H9 (cell line): ENCODE measurements at regions not wholly inside any gene's neighbourhood (a gene's known extent, or its start where the extent isn't known, plus 50 kb on each side); places are given as distances from the start of the nearest gene placed in this dataset.
A peak's percentile ranks its signal among the peaks of the same experiment; 100 is the strongest.

Experiments
- DNase-seq: peaks from one replicate; pipeline ENCODE4 v3.0.0-alpha.2; 2017
- H2AFZ ChIP-seq: one replicate; pipeline ENCODE4 v1.6.1; 2013; ENCODE audit warnings: mild to moderate bottlenecking, low read length, control low read depth, moderate library complexity
- H2AK5ac ChIP-seq: 2 replicates; pipeline ENCODE4 v1.6.1; 2013; ENCODE audit warnings: low read length, control low read depth, mixed read lengths; ENCODE audit not compliant: insufficient read length
- H2BK120ac ChIP-seq: one replicate; pipeline ENCODE4 v1.6.1; 2013; ENCODE audit warnings: low read depth, mild to moderate bottlenecking, low read length, control low read depth, inconsistent platforms; ENCODE audit not compliant: poor library complexity, severe bottlenecking
- H2BK12ac ChIP-seq: 2 replicates; pipeline ENCODE4 v1.6.1; 2013; ENCODE audit warnings: low read length, control low read depth, mixed read lengths, low read depth; ENCODE audit not compliant: insufficient read length
- H2BK15ac ChIP-seq: 2 replicates; pipeline ENCODE4 v1.6.1; 2013; ENCODE audit warnings: low read depth, low read length, control low read depth
- H2BK20ac ChIP-seq: one replicate; pipeline ENCODE4 v1.6.1; 2013; ENCODE audit warnings: low read depth, mild to moderate bottlenecking, low read length, control low read depth, inconsistent platforms; ENCODE audit not compliant: poor library complexity, severe bottlenecking
- H2BK5ac ChIP-seq: 2 replicates; pipeline ENCODE4 v1.6.1; 2013; ENCODE audit warnings: low read length, control low read depth, mixed read lengths; ENCODE audit not compliant: insufficient read length
- H3K14ac ChIP-seq: 2 replicates; pipeline ENCODE4 v1.6.1; 2013; ENCODE audit warnings: low read length, control low read depth; ENCODE audit not compliant: insufficient read depth
- H3K18ac ChIP-seq: 2 replicates; pipeline ENCODE4 v1.6.1; 2013; ENCODE audit warnings: low read depth, mild to moderate bottlenecking, mixed read lengths, low read length, control low read depth; ENCODE audit not compliant: insufficient read length
- H3K23ac ChIP-seq: 2 replicates; pipeline ENCODE4 v1.6.1; 2013; ENCODE audit warnings: low read length, control low read depth, mixed read lengths, low read depth; ENCODE audit not compliant: insufficient read length
- H3K23me2 ChIP-seq: 2 replicates; pipeline ENCODE4 v1.6.1; 2013; ENCODE audit warnings: low read depth, mild to moderate bottlenecking, mixed read lengths, low read length, control low read depth; ENCODE audit not compliant: insufficient read length, poor library complexity, severe bottlenecking
- H3K27ac ChIP-seq: 2 replicates; pipeline ENCODE4 v1.5.1; 2013; ENCODE audit warnings: low read length, control low read depth, mixed read lengths, low read depth; ENCODE audit not compliant: insufficient read length
- H3K27me3 ChIP-seq: 2 replicates; pipeline ENCODE4 v1.6.1; 2013; ENCODE audit warnings: low read length, control low read depth, inconsistent platforms; ENCODE audit not compliant: insufficient read depth
- H3K4ac ChIP-seq: 2 replicates; pipeline ENCODE4 v1.6.1; 2013; ENCODE audit warnings: low read depth, mild to moderate bottlenecking, control low read depth, inconsistent platforms, low read length, moderate library complexity
- H3K4me1 ChIP-seq: 2 replicates; pipeline ENCODE4 v1.6.1; 2013; ENCODE audit warnings: low read length, control low read depth, inconsistent platforms; ENCODE audit not compliant: insufficient read depth
- H3K4me2 ChIP-seq: 2 replicates; pipeline ENCODE4 v1.6.1; 2013; ENCODE audit warnings: low read length, control low read depth, mixed read lengths; ENCODE audit not compliant: insufficient read length, insufficient read depth
- H3K56ac ChIP-seq: 2 replicates; pipeline ENCODE4 v1.6.1; 2013; ENCODE audit warnings: low read depth, mild to moderate bottlenecking, mixed read lengths, low read length, control low read depth; ENCODE audit not compliant: insufficient read length
- H3K79me1 ChIP-seq: 2 replicates; pipeline ENCODE4 v1.6.1; 2013; ENCODE audit warnings: low read depth, mild to moderate bottlenecking, moderate library complexity, low read length, control low read depth, inconsistent platforms; ENCODE audit not compliant: insufficient read depth, poor library complexity, severe bottlenecking
- H3K79me2 ChIP-seq: 2 replicates; pipeline ENCODE4 v1.6.1; 2013; ENCODE audit warnings: low read length, control low read depth, inconsistent platforms; ENCODE audit not compliant: insufficient read depth
- H3K9ac ChIP-seq: 2 replicates; pipeline ENCODE4 v1.6.1; 2013; ENCODE audit warnings: low read length, control low read depth, mixed read lengths; ENCODE audit not compliant: insufficient read length; ENCODE audit errors: extremely low read depth
- H3K9me3 ChIP-seq: one replicate; pipeline ENCODE4 v1.6.1; 2013; ENCODE audit warnings: low read depth, low read length, inconsistent platforms; ENCODE audit not compliant: control insufficient read depth
- H3T11ph ChIP-seq: one replicate; pipeline ENCODE4 v1.6.1; 2013; ENCODE audit warnings: mild to moderate bottlenecking, low read length, control low read depth, inconsistent platforms
- H4K20me1 ChIP-seq: one replicate; pipeline ENCODE4 v1.6.1; 2013; ENCODE audit not compliant: control insufficient read depth, insufficient read length, insufficient read depth
- H4K5ac ChIP-seq: 2 replicates; pipeline ENCODE4 v1.6.1; 2013; ENCODE audit warnings: low read depth, mild to moderate bottlenecking, mixed read lengths, low read length, control low read depth; ENCODE audit not compliant: insufficient read length
- H4K8ac ChIP-seq: replicated peaks from 2 replicates; pipeline ENCODE4 v1.6.1; 2013; ENCODE audit warnings: low read length, control low read depth, mixed read lengths, low read depth; ENCODE audit not compliant: insufficient read length
- H4K91ac ChIP-seq: 2 replicates; pipeline ENCODE4 v1.6.1; 2013; ENCODE audit warnings: low read depth, mild to moderate bottlenecking, moderate library complexity, mixed read lengths, low read length, control low read depth; ENCODE audit not compliant: insufficient read length
- H3K27ac Mint-ChIP-seq, 3 experiments: 2 replicates in 2 of 3; 3 replicates in 1 of 3; pipeline ENCODE4 v1.8.0; 2020 to 2021; ENCODE audit warnings: mixed read lengths in 3 of 3, mild to moderate bottlenecking in 1 of 3, moderate library complexity in 1 of 3
- H3K27me3 Mint-ChIP-seq: 2 replicates; pipeline ENCODE4 v1.8.0; 2021; ENCODE audit warnings: low read depth, mild to moderate bottlenecking, moderate library complexity, mixed read lengths
- H3K36me3 Mint-ChIP-seq, 3 experiments: 2 replicates in 2 of 3; 3 replicates in 1 of 3; pipeline ENCODE4 v1.8.0; 2020 to 2021; ENCODE audit warnings: low read depth in 3 of 3, mixed read lengths in 3 of 3; ENCODE audit not compliant: insufficient read depth in 1 of 3
- H3K4me1 Mint-ChIP-seq, 2 experiments: 2 replicates each; pipeline ENCODE4 v1.8.0; 2020; ENCODE audit warnings: mixed read lengths in 2 of 2
- H3K4me3 Mint-ChIP-seq, 2 experiments: 2 replicates in 1 of 2; 3 replicates in 1 of 2; pipeline ENCODE4 v1.8.0; 2020 to 2021; ENCODE audit warnings: mild to moderate bottlenecking in 2 of 2, mixed read lengths in 2 of 2, moderate library complexity in 1 of 2
- H3K9me3 Mint-ChIP-seq, 2 experiments: 2 replicates in 1 of 2; 3 replicates in 1 of 2; pipeline ENCODE4 v1.8.0; 2020; ENCODE audit warnings: mild to moderate bottlenecking in 2 of 2, mixed read lengths in 2 of 2, moderate library complexity in 1 of 2
- WGBS: extraction: QIAGEN DNeasy Blood & Tissue Kit; methylation state at CpG from one replicate; pipeline ENCODE4 v1.1.7; 2013; ENCODE audit warnings: missing lambda C conversion rate, low lambda C conversion rate, mixed read lengths; ENCODE audit not compliant: insufficient read length; ENCODE audit errors: extremely low coverage; 5-methylcytosine and 5-hydroxymethylcytosine counted together
- TF ChIP-seq, protein P1 (sequence below): fragments of 200-600 bp; sonication (generic); conservative IDR thresholded peaks from 3 replicates; pipeline ENCODE4 v1.8.0; 2021; ENCODE audit warnings: antibody characterized with exemption, mild to moderate bottlenecking

DNA sequence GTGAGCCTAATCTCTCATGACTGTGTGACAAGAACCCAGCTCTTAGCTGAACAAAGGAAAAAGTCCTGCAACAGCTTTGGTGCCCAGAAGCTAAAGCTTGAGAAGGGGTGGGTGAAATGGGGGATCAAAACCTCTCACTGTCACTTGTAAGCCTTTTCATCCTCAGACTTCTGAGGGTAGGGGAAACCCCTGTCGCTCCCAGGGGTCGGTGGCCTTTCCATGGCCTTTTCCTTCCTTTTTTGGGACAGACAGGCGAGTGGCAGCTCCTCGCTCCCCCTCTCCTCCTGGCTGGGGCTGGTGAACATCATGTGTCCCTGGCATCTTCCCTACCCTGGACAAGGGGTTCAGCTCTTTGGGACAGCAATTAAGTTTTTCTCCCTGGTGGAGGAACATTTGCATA, 78.2 kb downstream of the FAM47A start:
- H3K79me2 ChIP-seq, result no peaks in the 10 kb centered on the region
- Mint-ChIP-seq H3K4me3 (no peak overlapping the region), H3K4me1 (peaks cover 21 to 22% of the 10 kb centered on the region in 2 experiments), H3K36me3 (no peaks in the 10 kb centered on the region; a peak in 1 of 7 replicates), H3K27me3 (no peaks in the 10 kb centered on the region), H3K27ac (peak overlapping the region in 1 of 3 experiments; percentile 10; a peak in 1 of 7 replicates), H3K9me3 (peaks cover 0 to 53% of the 10 kb centered on the region in 2 experiments; a peak in 3 of 5 replicates)
- H3T11ph ChIP-seq, result no peak overlapping the region
- H4K91ac ChIP-seq, result no peak overlapping the region
- TF ChIP-seq, protein P1, sequence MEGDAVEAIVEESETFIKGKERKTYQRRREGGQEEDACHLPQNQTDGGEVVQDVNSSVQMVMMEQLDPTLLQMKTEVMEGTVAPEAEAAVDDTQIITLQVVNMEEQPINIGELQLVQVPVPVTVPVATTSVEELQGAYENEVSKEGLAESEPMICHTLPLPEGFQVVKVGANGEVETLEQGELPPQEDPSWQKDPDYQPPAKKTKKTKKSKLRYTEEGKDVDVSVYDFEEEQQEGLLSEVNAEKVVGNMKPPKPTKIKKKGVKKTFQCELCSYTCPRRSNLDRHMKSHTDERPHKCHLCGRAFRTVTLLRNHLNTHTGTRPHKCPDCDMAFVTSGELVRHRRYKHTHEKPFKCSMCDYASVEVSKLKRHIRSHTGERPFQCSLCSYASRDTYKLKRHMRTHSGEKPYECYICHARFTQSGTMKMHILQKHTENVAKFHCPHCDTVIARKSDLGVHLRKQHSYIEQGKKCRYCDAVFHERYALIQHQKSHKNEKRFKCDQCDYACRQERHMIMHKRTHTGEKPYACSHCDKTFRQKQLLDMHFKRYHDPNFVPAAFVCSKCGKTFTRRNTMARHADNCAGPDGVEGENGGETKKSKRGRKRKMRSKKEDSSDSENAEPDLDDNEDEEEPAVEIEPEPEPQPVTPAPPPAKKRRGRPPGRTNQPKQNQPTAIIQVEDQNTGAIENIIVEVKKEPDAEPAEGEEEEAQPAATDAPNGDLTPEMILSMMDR, result no peak
- no peak overlapping the region for H2BK20ac ChIP-seq
- no peak overlapping the region for H2BK15ac ChIP-seq
- no CpG with 5 or more reads among the region's 4 CpGs for WGBS
- H3K4ac ChIP-seq, result no peak overlapping the region
- H2BK12ac ChIP-seq, result no peak overlapping the region
- H2BK5ac ChIP-seq, result no peak overlapping the region
- no peak overlapping the region for H3K27ac ChIP-seq
- peak; percentile 25 for DNase-seq
- no peak overlapping the region for H2AFZ ChIP-seq
- H3K23me2 ChIP-seq, result no peaks in the 10 kb centered on the region
- H4K8ac ChIP-seq, result no peak overlapping the region
- no peak overlapping the region for H3K18ac ChIP-seq
- no peaks in the 10 kb centered on the region for H3K9me3 ChIP-seq
- no peak overlapping the region for H3K9ac ChIP-seq
- no peaks in the 10 kb centered on the region for H3K79me1 ChIP-seq
- peaks cover 7% of the 10 kb centered on the region; the same call in 1 of the 2 replicates for H3K4me1 ChIP-seq
- no peak overlapping the region for H4K5ac ChIP-seq
- no peak overlapping the region for H3K14ac ChIP-seq
- H2AK5ac ChIP-seq, result no peak overlapping the region
- H2BK120ac ChIP-seq, result no peak overlapping the region
- no peak overlapping the region for H3K56ac ChIP-seq
- no peaks in the 10 kb centered on the region for H3K27me3 ChIP-seq
- no peak overlapping the region for H3K4me2 ChIP-seq
- H4K20me1 ChIP-seq, result no peaks in the 10 kb centered on the region
- no peak overlapping the region for H3K23ac ChIP-seq
